ENCODE measurements at regions not wholly inside any gene's neighbourhood (a gene's known extent, or its start where the extent isn't known, plus 50 kb on each side); places are given as distances from the start of the nearest gene placed in this dataset.

DNA sequence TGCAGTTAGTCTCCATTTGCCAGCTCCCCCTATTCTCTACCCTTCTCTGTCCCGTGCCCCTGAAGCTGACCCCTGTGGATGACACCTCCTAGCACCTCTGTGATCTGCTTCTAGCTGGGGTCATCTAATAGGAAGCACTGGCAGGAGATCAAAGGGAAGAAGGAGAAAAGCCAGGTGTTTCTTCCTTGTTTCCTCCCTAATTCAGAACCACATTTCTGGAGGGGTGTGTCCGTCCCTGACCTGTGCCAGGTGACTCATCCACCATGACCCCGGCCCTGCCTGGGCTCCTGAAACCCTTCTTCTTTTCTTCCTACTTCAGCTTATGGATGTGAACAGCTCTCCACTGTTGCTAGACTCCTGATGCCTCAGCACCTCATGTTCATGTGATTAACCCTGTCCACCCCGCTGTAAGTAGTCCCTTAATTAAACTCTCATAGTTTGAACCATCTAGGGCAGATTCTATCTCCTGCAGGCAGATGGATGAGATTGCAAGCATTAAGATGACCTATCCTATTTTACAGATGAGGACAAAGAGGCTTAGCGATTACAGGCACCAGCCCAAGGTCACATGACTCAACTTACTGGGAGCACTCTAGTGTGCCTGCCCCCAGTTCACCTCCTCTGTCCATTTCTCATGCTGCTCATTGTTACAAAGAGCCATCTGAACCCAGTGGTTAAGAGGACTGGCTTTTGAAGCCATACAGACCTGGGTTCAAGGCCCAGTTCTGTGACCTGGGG, 770.5 kb downstream of the MED13L start:
- no peak for DNase-seq (ENCODE audit: low spot score)

- DNase-seq (ENCODE audit: low spot score): no peak
Measured at GRCh38 chr12:115504306-115505290, 772.9 kb downstream of the MED13L start.

DNA sequence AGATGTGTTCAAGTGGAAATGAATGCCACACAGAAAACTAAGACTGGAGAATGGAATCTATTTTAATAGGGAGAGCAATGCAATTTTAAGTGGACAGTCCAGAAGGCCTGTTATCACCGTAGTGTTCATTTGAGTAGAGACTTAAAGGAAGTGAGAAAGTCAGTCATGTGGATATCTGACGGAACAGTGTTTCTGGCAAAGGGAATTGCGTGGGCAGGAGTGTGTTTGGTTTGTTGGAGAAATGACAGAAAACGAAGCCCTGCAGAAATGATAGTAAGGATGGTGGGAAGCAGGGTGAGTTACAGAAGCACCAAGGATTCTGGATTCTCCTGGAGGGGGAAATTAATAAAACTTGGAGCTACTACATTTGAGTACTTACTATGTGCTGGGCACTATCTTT, 776.6 kb downstream of the MED13L start:
- no peak for DNase-seq (ENCODE audit: low spot score)

GRCh38 chr12:115495300-115495699, 782.2 kb downstream of the MED13L start:
- no peak for DNase-seq (ENCODE audit: low spot score)

GRCh38 chr12:115492553-115492952, 784.9 kb downstream of the MED13L start:
- DNase-seq (ENCODE audit: low spot score): no peak

- DNase-seq (ENCODE audit: low spot score): no peak
Measured at GRCh38 chr12:115491511-115492250, 785.8 kb downstream of the MED13L start.

GRCh38 chr12:115489253-115489652, 788.2 kb downstream of the MED13L start:
- no peak for DNase-seq (ENCODE audit: low spot score)

- no peak for DNase-seq (ENCODE audit: low spot score)
Measured at GRCh38 chr12:115485967-115486366, 791.5 kb downstream of the MED13L start.

GRCh38 chr12:115485503-115485902, 792.0 kb downstream of the MED13L start:
- no peak for DNase-seq (ENCODE audit: low spot score)

GRCh38 chr12:115482943-115483342, 794.5 kb downstream of the MED13L start:
- no peak for DNase-seq (ENCODE audit: low spot score)

DNA sequence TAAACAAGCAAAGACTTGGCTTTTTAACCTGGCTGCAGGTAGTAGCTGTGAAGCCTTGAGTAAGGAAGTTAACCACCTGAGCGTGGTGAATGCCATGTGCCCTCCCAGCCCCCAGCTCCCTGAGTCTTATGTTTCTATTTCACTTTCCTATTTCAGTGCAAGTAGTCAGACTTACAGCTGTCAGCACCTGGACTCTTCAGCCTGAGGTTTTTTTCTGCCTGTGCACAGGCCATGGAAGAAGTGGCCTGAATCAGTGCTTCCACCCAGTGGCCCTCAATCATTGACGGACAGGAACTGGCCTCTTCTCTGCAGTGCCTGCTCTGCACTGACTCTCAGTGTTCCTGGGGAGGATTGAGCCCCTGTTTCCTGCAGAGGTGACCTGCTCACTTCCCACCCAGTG, 796.4 kb downstream of the MED13L start:
- DNase-seq (ENCODE audit: low spot score): no peak

GRCh38 chr12:115478505-115478904, 794.5 kb upstream of the TBX3 start:
- no peak for DNase-seq (ENCODE audit: low spot score)

DNA sequence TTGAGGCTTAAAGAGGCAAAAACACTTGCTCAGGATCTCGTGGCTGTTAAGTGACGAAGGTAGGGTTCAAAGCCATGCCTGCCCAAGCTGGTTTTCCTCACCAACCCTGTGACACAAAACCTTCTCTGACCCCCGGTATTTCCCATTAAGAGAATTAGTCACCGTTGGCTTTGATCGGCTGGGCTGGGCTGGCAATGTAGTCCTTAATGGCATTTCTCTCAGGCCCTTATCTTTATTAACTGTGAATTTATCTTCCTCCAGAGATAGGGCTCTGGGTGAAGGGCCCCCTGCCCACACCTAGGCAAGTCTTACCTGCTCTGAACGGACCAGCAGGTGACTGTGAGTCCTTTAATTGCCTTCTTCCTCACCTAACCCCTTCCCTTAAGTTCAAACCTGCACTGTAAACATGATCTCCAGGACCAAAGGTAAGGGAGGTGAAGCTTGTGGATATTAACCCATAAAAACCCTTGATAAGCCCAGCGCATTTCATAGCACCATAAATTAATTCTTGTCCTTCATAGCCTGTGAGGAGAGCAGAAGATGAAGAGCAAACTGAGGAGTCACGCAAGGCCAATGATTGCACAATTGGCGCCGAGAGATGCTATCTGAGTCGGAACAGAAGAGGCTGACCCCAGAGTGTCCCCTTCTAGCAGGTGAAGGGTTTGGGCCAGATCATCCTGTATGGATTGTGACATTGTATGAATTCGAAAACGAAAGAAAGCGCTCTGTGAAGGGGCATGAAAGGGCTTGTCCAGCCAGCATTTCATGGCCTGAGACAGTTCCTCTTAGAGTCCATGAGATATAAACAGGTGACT, 790.8 kb upstream of the TBX3 start:
- DNase-seq (ENCODE audit: low spot score): no peak

DNA sequence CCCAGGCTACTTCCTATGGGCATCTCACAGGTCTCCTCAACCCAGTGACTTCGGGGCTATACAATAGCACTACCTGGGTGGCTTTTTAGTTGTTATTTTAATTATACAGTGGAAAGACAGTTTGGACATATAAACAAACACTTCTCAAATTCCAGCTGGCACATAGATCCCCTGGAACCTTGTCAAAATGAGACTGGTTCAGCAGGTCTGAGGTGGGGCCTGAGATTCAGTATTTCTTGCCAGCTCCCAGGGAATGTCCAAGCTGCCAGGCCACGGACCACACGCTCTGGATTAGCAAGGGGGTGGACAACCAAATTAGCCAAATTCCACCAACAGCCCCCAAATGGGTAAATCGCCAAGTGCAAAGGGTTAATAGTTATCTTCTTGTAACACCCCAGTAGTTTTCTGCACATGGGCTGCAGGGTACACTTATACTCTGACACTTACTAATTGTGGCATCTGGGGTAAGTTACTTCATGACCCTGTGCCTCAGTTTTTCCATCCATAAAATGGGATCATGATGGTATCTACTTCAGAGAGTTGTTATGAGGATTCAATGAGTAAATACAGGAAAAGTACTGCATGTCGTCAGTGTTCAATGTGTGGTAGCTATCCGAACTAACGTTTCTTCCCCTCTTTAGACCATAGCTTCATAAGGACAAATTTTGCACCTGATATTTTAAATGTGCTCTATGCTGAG, 789.4 kb upstream of the TBX3 start:
- no peak for DNase-seq (ENCODE audit: low spot score)

DNA sequence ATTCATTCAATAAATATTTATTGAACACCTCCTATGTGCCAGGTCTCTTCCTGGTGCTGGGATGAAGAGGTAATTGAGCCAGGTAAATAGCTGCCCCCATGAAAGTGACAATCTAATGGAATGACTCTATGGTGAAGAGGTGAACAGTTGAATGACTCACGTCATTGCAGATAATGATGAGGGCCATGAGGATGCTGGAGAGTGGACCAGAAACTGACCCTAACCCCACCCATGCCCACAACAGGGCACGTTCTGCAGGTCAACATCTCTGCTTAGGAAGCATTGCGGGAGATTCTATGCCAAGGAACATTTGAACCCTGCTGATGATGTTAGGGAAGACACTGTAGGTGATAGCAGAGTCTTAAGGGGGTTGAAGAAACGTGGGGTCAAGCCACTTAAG, 788.9 kb upstream of the TBX3 start:
- DNase-seq (ENCODE audit: low spot score): no peak

DNA sequence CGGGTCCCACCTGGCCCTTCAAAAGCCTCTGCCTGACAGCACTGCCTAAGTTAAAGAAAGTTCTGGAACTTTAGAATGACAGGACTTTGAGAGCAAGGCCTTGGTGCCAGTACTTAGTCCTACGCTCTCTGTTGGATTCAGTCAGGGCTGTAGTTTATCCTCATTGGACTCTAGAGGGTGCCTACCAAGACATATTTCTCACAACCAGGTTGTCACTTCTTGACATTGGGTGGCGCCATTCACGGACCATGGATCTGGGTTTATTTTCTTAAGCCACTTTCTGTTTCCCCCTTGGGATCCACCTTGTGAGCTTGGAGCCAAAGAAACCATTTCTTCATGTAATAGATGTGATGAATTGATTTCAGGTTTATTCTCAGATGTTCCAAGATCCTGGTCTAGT, 787.0 kb upstream of the TBX3 start:
- no peak for DNase-seq (ENCODE audit: low spot score)

DNA sequence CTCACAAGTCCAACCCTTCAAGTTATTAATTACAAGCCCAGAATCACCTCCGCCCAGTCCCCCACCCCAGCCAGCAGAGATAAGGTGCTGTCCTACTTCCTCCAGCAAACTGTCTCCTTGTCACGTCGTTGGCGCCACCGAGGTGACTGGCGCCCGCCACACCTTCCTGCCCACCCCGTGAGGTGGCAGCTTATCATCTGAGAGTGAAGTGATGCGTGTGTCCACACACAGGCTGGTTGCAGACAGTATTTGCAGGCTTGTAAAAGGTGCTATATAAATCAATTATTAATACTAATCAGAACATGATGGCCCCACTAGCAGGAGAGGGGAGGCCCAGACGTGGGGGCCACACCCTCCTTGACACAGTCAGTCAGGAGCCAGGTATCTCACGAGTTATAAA, 786.6 kb upstream of the TBX3 start:
- no peak for DNase-seq (ENCODE audit: low spot score)

- DNase-seq (ENCODE audit: low spot score): peak; percentile 23
Measured at GRCh38 chr12:115468087-115468510, 784.1 kb upstream of the TBX3 start.

DNA sequence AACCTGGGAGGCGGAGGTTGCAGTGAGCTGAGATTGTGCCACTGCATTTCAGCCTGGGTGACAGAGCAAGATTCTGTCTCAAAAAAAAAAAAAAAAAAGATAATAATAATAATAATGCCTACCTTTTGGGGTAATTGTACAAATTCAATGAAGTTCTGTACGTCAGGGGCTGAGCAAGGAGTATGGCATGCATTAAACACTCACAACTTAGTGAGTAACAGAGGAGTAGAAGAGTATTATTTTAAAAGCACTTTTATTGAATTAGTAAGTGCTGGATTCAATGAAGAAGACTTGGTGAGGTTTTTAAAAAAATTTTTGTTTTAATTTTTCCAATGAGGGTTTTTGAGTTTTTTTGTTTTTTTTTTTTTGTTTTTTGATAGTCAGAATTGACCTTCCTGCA, 783.6 kb upstream of the TBX3 start:
- DNase-seq (ENCODE audit: low spot score): no peak

DNA sequence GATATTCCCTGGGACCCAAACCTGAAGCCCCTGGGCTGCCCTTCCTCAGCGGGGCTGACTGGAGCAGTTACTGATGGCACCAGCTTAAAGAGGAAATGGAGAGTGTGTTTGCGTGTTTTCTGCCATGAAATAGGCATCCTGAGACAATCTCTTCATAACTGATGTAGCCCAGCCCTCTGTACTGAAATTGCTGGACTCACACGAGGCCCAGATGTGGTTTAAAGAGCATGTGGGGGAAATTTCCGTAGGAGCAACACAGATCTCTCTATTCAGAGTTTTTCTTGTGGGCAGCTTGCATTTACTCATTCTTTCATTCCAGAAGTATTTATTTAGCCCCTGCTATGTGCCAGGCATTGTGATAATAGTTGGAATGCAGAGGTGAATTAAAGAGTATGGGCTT, 782.1 kb upstream of the TBX3 start:
- no peak for DNase-seq (ENCODE audit: low spot score)

GRCh38 chr12:115464661-115465060, 780.7 kb upstream of the TBX3 start:
- no peak for DNase-seq (ENCODE audit: low spot score)
